ENCODE measurements at regions not wholly inside any gene's neighbourhood (a gene's known extent, or its start where the extent isn't known, plus 50 kb on each side); places are given as distances from the start of the nearest gene placed in this dataset.

GRCh38 chr20:55009066-55009465 is 533.7 kb downstream of the DOK5 start:
- TF ChIP-seq CTCF (conservative IDR thresholded peaks at IDR 0.05 in 1 of 2, IDR thresholded peaks at IDR 0.05 in 1 of 2; ENCODE audit: low read depth in 1 of 2, low read length in 2 of 2) = no peak
- TF ChIP-seq EZH2 (IDR thresholded peaks at IDR 0.05; ENCODE audit: low read length, missing control alignments) = no peak

Data from fibroblast of lung (primary cell).